WTC11 (cell line): ENCODE measurements at regions not wholly inside any gene's neighbourhood (a gene's known extent, or its start where the extent isn't known, plus 50 kb on each side); places are given as distances from the start of the nearest gene placed in this dataset.

ENCODE experiments used
- ATAC-seq: fragments of 200-7000 bp; cut with Tn5 transposase; 2 replicates; pipeline ENCODE4 v1.10.0; 2021; ENCODE audit warnings: mild to moderate bottlenecking, moderate library complexity
- CTCF ChIA-PET: fragments of 300-600 bp; sonication (Branson Sonifier 250); formaldehyde crosslinking; loops from one replicate; lab custom pipeline; 2021; ENCODE audit warnings: antibody characterized with exemption; lab: Charles Lee
- POLR2A ChIA-PET: fragments of 350-600 bp; sonication (Branson Sonifier 250); formaldehyde crosslinking; loops from one replicate; lab custom pipeline; 2021; ENCODE audit warnings: antibody characterized with exemption; lab: Charles Lee
- DNase-seq: peaks from one replicate; pipeline ENCODE4 v3.0.0; 2021; ENCODE audit warnings: low spot score
- H3K27ac Mint-ChIP-seq: 2 replicates; pipeline ENCODE4 v1.8.0; 2021; ENCODE audit warnings: mixed read lengths
- H3K27me3 Mint-ChIP-seq: 2 replicates; pipeline ENCODE4 v1.8.0; 2021; ENCODE audit warnings: low read depth, mild to moderate bottlenecking, moderate library complexity, mixed read lengths
- H3K36me3 Mint-ChIP-seq: 2 replicates; pipeline ENCODE4 v1.8.0; 2021; ENCODE audit warnings: mixed read lengths
- H3K4me1 Mint-ChIP-seq: 2 replicates; pipeline ENCODE4 v1.8.0; 2022; ENCODE audit warnings: mixed read lengths
- H3K4me3 Mint-ChIP-seq: 2 replicates; pipeline ENCODE4 v1.8.0; 2021; ENCODE audit warnings: mild to moderate bottlenecking, moderate library complexity, mixed read lengths
- H3K9me3 Mint-ChIP-seq: 2 replicates; pipeline ENCODE4 v1.8.0; 2021; ENCODE audit warnings: mixed read lengths
- AFF4 ChIP-seq: sonication (generic); formaldehyde crosslinking; IDR thresholded peaks from 2 replicates; pipeline ENCODE4 v1.8.1; 2023; ENCODE audit warnings: mild to moderate bottlenecking, missing genetic modification reagents, borderline replicate concordance
- ATF1 ChIP-seq: sonication (generic); formaldehyde crosslinking; IDR thresholded peaks from 2 replicates; pipeline ENCODE4 v1.8.1; 2023; ENCODE audit warnings: mild to moderate bottlenecking, moderate library complexity, missing genetic modification reagents
- ATF2 ChIP-seq: sonication (generic); formaldehyde crosslinking; IDR thresholded peaks from 2 replicates; pipeline ENCODE4 v1.8.1; 2022; ENCODE audit warnings: low read depth, missing genetic modification reagents, borderline replicate concordance
- ATF3 ChIP-seq: sonication (generic); formaldehyde crosslinking; conservative IDR thresholded peaks from 2 replicates; pipeline ENCODE4 v1.8.1; 2022; ENCODE audit warnings: mild to moderate bottlenecking, missing genetic modification reagents
- CBFB ChIP-seq: sonication (generic); formaldehyde crosslinking; IDR thresholded peaks from 2 replicates; pipeline ENCODE4 v1.8.1; 2022; ENCODE audit warnings: mild to moderate bottlenecking, low read depth, missing genetic modification reagents
- CREB1 ChIP-seq: sonication (generic); formaldehyde crosslinking; IDR thresholded peaks from 2 replicates; pipeline ENCODE4 v1.8.0; 2023; ENCODE audit warnings: mild to moderate bottlenecking, missing genetic modification reagents
- ERG ChIP-seq: fragments of 250-450 bp; sonication (Bioruptor Pico); IDR thresholded peaks from 2 replicates; pipeline ENCODE4 v1.8.0; 2021; ENCODE audit warnings: mild to moderate bottlenecking
- FOXJ3 ChIP-seq: sonication (generic); formaldehyde crosslinking; IDR thresholded peaks from 2 replicates; pipeline ENCODE4 v1.9.0; 2021; ENCODE audit warnings: missing genetic modification reagents, mild to moderate bottlenecking, borderline replicate concordance
- FOXK1 ChIP-seq: sonication (generic); formaldehyde crosslinking; IDR thresholded peaks from 2 replicates; pipeline ENCODE4 v1.8.0; 2022; ENCODE audit warnings: mild to moderate bottlenecking, moderate library complexity, missing genetic modification reagents
- GTF2I ChIP-seq: fragments of 250-450 bp; sonication (Bioruptor Pico); conservative IDR thresholded peaks from 2 replicates; pipeline ENCODE4 v1.4.0; 2021; ENCODE audit warnings: mild to moderate bottlenecking
- NFE2L1 ChIP-seq: sonication (generic); formaldehyde crosslinking; IDR thresholded peaks from 2 replicates; pipeline ENCODE4 v1.8.1; 2023; ENCODE audit warnings: missing genetic modification reagents
- OVOL2 ChIP-seq: fragments of 250-450 bp; sonication (Bioruptor Pico); IDR thresholded peaks from 2 replicates; pipeline ENCODE4 v1.9.0; 2021; ENCODE audit warnings: mild to moderate bottlenecking, borderline replicate concordance
- PREB ChIP-seq: sonication (generic); formaldehyde crosslinking; IDR thresholded peaks from 2 replicates; pipeline ENCODE4 v1.8.1; 2022; ENCODE audit warnings: mild to moderate bottlenecking, missing genetic modification reagents, moderate library complexity, borderline replicate concordance
- RELA ChIP-seq: sonication (generic); formaldehyde crosslinking; IDR thresholded peaks from 2 replicates; pipeline ENCODE4 v1.8.1; 2022; ENCODE audit warnings: missing genetic modification reagents, mild to moderate bottlenecking, borderline replicate concordance
- TEAD4 ChIP-seq: sonication (generic); formaldehyde crosslinking; IDR thresholded peaks from 2 replicates; pipeline ENCODE4 v1.8.0; 2022; ENCODE audit warnings: mild to moderate bottlenecking, missing genetic modification reagents
- USF2 ChIP-seq: sonication (generic); formaldehyde crosslinking; IDR thresholded peaks from 2 replicates; pipeline ENCODE4 v1.8.1; 2023; ENCODE audit warnings: mild to moderate bottlenecking, missing genetic modification reagents, moderate library complexity
- ZBTB43 ChIP-seq: sonication (generic); formaldehyde crosslinking; IDR thresholded peaks from 2 replicates; pipeline ENCODE4 v1.8.1; 2023; ENCODE audit warnings: mild to moderate bottlenecking, missing genetic modification reagents
- ZNF121 ChIP-seq: sonication (generic); formaldehyde crosslinking; IDR thresholded peaks from 2 replicates; pipeline ENCODE4 v1.8.0; 2023; ENCODE audit warnings: missing genetic modification reagents
- ZNF219 ChIP-seq: sonication (generic); formaldehyde crosslinking; IDR thresholded peaks from 2 replicates; pipeline ENCODE4 v1.8.0; 2023; ENCODE audit warnings: missing genetic modification reagents, mild to moderate bottlenecking, borderline replicate concordance
- ZNF396 ChIP-seq: fragments of 250-450 bp; sonication (Bioruptor Pico); IDR thresholded peaks from 2 replicates; pipeline ENCODE4 v1.8.0; 2021; ENCODE audit warnings: mild to moderate bottlenecking, moderate library complexity, borderline replicate concordance
- ZNF416 ChIP-seq: fragments of 250-450 bp; sonication (Bioruptor Pico); IDR thresholded peaks from 2 replicates; pipeline ENCODE4 v1.9.0; 2021; ENCODE audit warnings: mild to moderate bottlenecking, inconsistent platforms
- ZNF512 ChIP-seq: sonication (generic); formaldehyde crosslinking; IDR thresholded peaks from 2 replicates; pipeline ENCODE4 v1.8.1; 2022; ENCODE audit warnings: missing genetic modification reagents, borderline replicate concordance

GRCh38 chr12:77644915-77645605, 185.6 kb upstream of the NAV3 start:
- Mint-ChIP-seq H3K4me3 (peak overlapping the region; percentile 42), H3K9me3 (no peaks in the 10 kb centered on the region), H3K36me3 (no peaks in the 10 kb centered on the region), H3K27me3 (no peaks in the 10 kb centered on the region), H3K4me1 (peaks cover 54% of the 10 kb centered on the region), H3K27ac (peak overlapping the region; percentile 76)
- ATAC-seq (peak; percentile 86), DNase-seq (no peak)
- TF ChIP-seq CREB1 (CRISPR knock-in tag): no peak
- no peak for TF ChIP-seq ZNF219
- no peak for TF ChIP-seq TEAD4 (CRISPR knock-in tag)
- no peak for TF ChIP-seq ZNF512 (CRISPR knock-in tag)
- no peak for TF ChIP-seq NFE2L1 (CRISPR knock-in tag)
- no peak for TF ChIP-seq AFF4 (CRISPR knock-in tag)
- no peak for TF ChIP-seq FOXK1 (CRISPR knock-in tag)
- TF ChIP-seq ATF3 (CRISPR knock-in tag): no peak
- TF ChIP-seq ZNF396 (CRISPR knock-in tag): no peak
- TF ChIP-seq ATF2 (CRISPR knock-in tag): no peak
- no peak for TF ChIP-seq ATF1 (CRISPR knock-in tag)
- TF ChIP-seq ERG: no peak
- no peak for TF ChIP-seq FOXJ3 (CRISPR knock-in tag)
- TF ChIP-seq ZNF416: no peak
- ChIA-PET POLR2A (interaction anchor here (0.6 kb wide), 1 partner anchor 41 kb away, joined by 4 read pairs; no protein-coding TSS in a partner anchor), CTCF (interaction anchor here (0.6 to 1.3 kb wide), 7 partner anchors 14 to 441 kb away, joined by 3 to 4 read pairs (median 4); no protein-coding TSS in a partner anchor)

GRCh38 chr12:77642246-77642645, 188.4 kb upstream of the NAV3 start:
- ChIA-PET CTCF (no interaction called here), POLR2A (no interaction called here)
- no peak for DNase-seq
- TF ChIP-seq USF2 (no peak), RELA (CRISPR knock-in tag) (no peak), PREB (CRISPR knock-in tag) (no peak), OVOL2 (CRISPR knock-in tag) (no peak), ZBTB43 (CRISPR knock-in tag) (no peak), GTF2I (CRISPR knock-in tag) (no peak), ATF3 (CRISPR knock-in tag) (no peak), CBFB (CRISPR knock-in tag) (no peak), ZNF121 (CRISPR knock-in tag) (no peak)
- peaks cover 68% of the 10 kb centered on the region for H3K4me1 Mint-ChIP-seq
- H3K4me3 Mint-ChIP-seq: no peak overlapping the region
- ATAC-seq: no peak
- no peaks in the 10 kb centered on the region for H3K9me3 Mint-ChIP-seq
- no peaks in the 10 kb centered on the region for H3K27me3 Mint-ChIP-seq
- no peak overlapping the region for H3K27ac Mint-ChIP-seq
- no peaks in the 10 kb centered on the region for H3K36me3 Mint-ChIP-seq
